ENCODE measurements at regions not wholly inside any gene's neighbourhood (a gene's known extent, or its start where the extent isn't known, plus 50 kb on each side); places are given as distances from the start of the nearest gene placed in this dataset.

DNA sequence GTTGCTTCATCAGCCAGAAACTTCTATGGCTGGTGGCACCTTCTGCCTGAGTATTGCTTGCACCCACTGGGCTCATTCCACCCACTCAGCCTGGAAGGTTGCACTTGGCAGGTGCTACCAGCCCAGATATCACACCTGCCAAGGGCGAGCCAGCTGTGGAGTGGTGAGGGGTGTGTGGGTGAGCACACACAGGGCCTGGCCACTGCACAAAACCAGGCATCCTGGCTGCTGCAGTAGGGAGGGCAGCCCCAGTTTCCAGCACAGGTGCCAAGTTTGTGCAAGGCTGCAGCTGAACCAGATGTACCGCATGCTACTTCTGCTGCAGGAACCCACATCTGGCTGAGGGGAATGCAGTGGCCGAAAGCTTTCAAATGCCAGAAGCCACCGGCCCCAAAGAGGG is 1147.8 kb downstream of the FSCB start:
- POLR2A ChIA-PET: no interaction called here
- BruUV-seq (replicated peaks): no TSS peak

More for the DNA sequence above, 1147.8 kb downstream of the FSCB start:
- DNase-seq (ENCODE audit: low read depth, low spot score) (no peak), FAIRE-seq (no peak)
- Histone ChIP-seq H3K4me2 (ENCODE audit: insufficient read depth, low read length) (no peak overlapping the region), H3K27ac (ENCODE audit: insufficient read depth, low read depth, low read length) (no peak overlapping the region), H3K9ac (replicated peaks; ENCODE audit: extremely low read depth, insufficient read depth, low read length) (no peak overlapping the region), H4K20me1 (replicated peaks; ENCODE audit: control insufficient read depth, extremely low read depth, insufficient read depth, low read length) (no peaks in the 10 kb centered on the region), H3K4me3 (replicated peaks in 1 of 3; ENCODE audit: insufficient read depth in 1 of 3, low read depth in 1 of 3, low read length in 3 of 3) (no peak overlapping the region), H3K27me3 (ENCODE audit: control insufficient read depth in 2 of 2, insufficient read depth in 2 of 2, low read length in 2 of 2) (no peaks in the 10 kb centered on the region), H2AFZ (ENCODE audit: low read depth, low read length) (no peak overlapping the region), H3K36me3 (ENCODE audit: control insufficient read depth in 2 of 2, extremely low read depth in 1 of 2, insufficient read depth in 2 of 2, low read length in 2 of 2) (no peaks in the 10 kb centered on the region), H3K4me1 (ENCODE audit: control insufficient read depth, extremely low read depth, insufficient read depth, low read length) (no peaks in the 10 kb centered on the region), H3K79me2 (ENCODE audit: control insufficient read depth, insufficient read depth, low read length) (no peaks in the 10 kb centered on the region), H3K9me1 (replicated peaks; ENCODE audit: control insufficient read depth, extremely low read depth, insufficient read depth, low read length) (no peaks in the 10 kb centered on the region), H3K9me3 (replicated peaks; ENCODE audit: control insufficient read depth, insufficient read depth, low read length) (peaks cover 4% of the 10 kb centered on the region)
- intact Hi-C loops (cut with micrococcal nuclease) (no loop called here), dilution Hi-C loops (cut with MboI; ENCODE audit: extremely low pct_ligation_motif_present, low sequenced_read_pairs) (no loop called here)
- CTCF ChIA-PET: no interaction called here
- no peak for TF ChIP-seq POLR2AphosphoS5 (IDR thresholded peaks at IDR 0.05; ENCODE audit: insufficient read depth, low read depth, low read length)
- TF ChIP-seq GATA2 (IDR thresholded peaks at IDR 0.05; ENCODE audit: insufficient read depth, insufficient read length, low read depth, low read length): no peak
- TF ChIP-seq, protein P1, sequence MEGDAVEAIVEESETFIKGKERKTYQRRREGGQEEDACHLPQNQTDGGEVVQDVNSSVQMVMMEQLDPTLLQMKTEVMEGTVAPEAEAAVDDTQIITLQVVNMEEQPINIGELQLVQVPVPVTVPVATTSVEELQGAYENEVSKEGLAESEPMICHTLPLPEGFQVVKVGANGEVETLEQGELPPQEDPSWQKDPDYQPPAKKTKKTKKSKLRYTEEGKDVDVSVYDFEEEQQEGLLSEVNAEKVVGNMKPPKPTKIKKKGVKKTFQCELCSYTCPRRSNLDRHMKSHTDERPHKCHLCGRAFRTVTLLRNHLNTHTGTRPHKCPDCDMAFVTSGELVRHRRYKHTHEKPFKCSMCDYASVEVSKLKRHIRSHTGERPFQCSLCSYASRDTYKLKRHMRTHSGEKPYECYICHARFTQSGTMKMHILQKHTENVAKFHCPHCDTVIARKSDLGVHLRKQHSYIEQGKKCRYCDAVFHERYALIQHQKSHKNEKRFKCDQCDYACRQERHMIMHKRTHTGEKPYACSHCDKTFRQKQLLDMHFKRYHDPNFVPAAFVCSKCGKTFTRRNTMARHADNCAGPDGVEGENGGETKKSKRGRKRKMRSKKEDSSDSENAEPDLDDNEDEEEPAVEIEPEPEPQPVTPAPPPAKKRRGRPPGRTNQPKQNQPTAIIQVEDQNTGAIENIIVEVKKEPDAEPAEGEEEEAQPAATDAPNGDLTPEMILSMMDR (IDR thresholded peaks at IDR 0.05; ENCODE audit: extremely low read depth in 1 of 2, insufficient read depth in 1 of 2, low read depth in 1 of 2, low read length in 2 of 2): no peak
- TF ChIP-seq EZH2 (IDR thresholded peaks at IDR 0.05; ENCODE audit: borderline replicate concordance, low read depth, low read length, severe bottlenecking): no peak
- TF ChIP-seq MYC (IDR thresholded peaks at IDR 0.05; ENCODE audit: low read depth, low read length): no peak
- TF ChIP-seq, protein P2, sequence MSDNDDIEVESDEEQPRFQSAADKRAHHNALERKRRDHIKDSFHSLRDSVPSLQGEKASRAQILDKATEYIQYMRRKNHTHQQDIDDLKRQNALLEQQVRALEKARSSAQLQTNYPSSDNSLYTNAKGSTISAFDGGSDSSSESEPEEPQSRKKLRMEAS (IDR thresholded peaks at IDR 0.05; ENCODE audit: insufficient read depth, insufficient read length): no peak
- TF ChIP-seq JUN (IDR thresholded peaks at IDR 0.05; ENCODE audit: borderline replicate concordance, insufficient read depth, insufficient read length, low read depth): no peak
- TF ChIP-seq FOS (IDR thresholded peaks at IDR 0.05; ENCODE audit: borderline replicate concordance, insufficient read depth, low read length): no peak
- no peak for TF ChIP-seq POLR2A (IDR thresholded peaks at IDR 0.05; ENCODE audit: low read depth, low read length)

Measured in endothelial cell of umbilical vein (primary cell).